K562 (cell line): ENCODE measurements at regions not wholly inside any gene's neighbourhood (a gene's known extent, or its start where the extent isn't known, plus 50 kb on each side); places are given as distances from the start of the nearest gene placed in this dataset.

Experiments
- ATAC-seq: fragments of 200-7000 bp; cut with Tn5 transposase; 3 replicates; pipeline ENCODE4 v1.9.1; 2020; ENCODE audit warnings: moderate library complexity
- BruUV-seq: library from RNA; stranded (reverse); fragments of 400-500 nt; replicated peaks from 2 replicates; lab custom pipeline; 2021; lab: Mats Ljungman, UMichigan
- CTCF ChIA-PET: fragments of 300-600 bp; formaldehyde crosslinking; extraction: SDS; loops from one replicate; lab custom pipeline; 2021; ENCODE audit warnings: low intra/inter-chr PET ratio; lab: Yijun Ruan, JAX
- POLR2A ChIA-PET: fragments of 300-600, 350-650 bp; sonication (Branson Sonifier 250); formaldehyde crosslinking; extraction: SDS; loops from one replicate; lab custom pipeline; 2021; ENCODE audit warnings: antibody characterized with exemption, inconsistent platforms; lab: Yijun Ruan, JAX
- DNase-seq, 4 experiments: peaks; one replicate each; pipeline versions ENCODE4 v3.0.0 to v3.0.0-alpha.2; 2011 to 2018; ENCODE audit warnings: low spot score in 3 of 4, mixed read lengths in 3 of 4; ENCODE audit errors: extremely low read depth in 1 of 4
- FAIRE-seq: peaks from 2 replicates; lab custom pipeline; 2011; peaks lifted over from hg19 to GRCh38; lab: Jason Lieb, UNC
- H2AFZ ChIP-seq: 2 replicates; pipeline ENCODE4 v1.6.0; 2011; ENCODE audit warnings: low read depth, low read length, control low read depth, inconsistent platforms
- H3K27ac ChIP-seq: fragments of 200-600 bp; 3 replicates; pipeline ENCODE4 v1.8.0; 2011; ENCODE audit warnings: low read depth, mild to moderate bottlenecking, control low read depth, inconsistent platforms, low read length, moderate library complexity, mixed read lengths; ENCODE audit errors: extremely low read depth
- H3K27me3 ChIP-seq, 2 experiments: fragments of 300-600 bp in 1 of 2; 2 replicates in 1 of 2; 3 replicates in 1 of 2; pipeline versions ENCODE4 v1.6.0 to v1.8.0; 2011; ENCODE audit warnings: inconsistent platforms in 2 of 2, low read length in 2 of 2, mild to moderate bottlenecking in 1 of 2, mixed read lengths in 1 of 2, moderate library complexity in 1 of 2; ENCODE audit not compliant: control insufficient read depth in 2 of 2, insufficient read depth in 2 of 2
- H3K36me3 ChIP-seq: fragments of 300-600 bp; 3 replicates; pipeline ENCODE4 v1.8.0; 2011; ENCODE audit warnings: mild to moderate bottlenecking, low read length, inconsistent platforms; ENCODE audit not compliant: control insufficient read depth, insufficient read depth
- H3K4me1 ChIP-seq, 2 experiments: fragments of 200-600 bp in 1 of 2; replicated peaks in 1 of 2; 2 replicates in 1 of 2; 3 replicates in 1 of 2; pipeline versions ENCODE4 v1.5.1 to v1.8.0; 2011; ENCODE audit warnings: inconsistent platforms in 2 of 2, low read length in 2 of 2, mild to moderate bottlenecking in 1 of 2, mixed read lengths in 1 of 2, moderate library complexity in 1 of 2; ENCODE audit not compliant: control insufficient read depth in 2 of 2, insufficient read depth in 2 of 2
- H3K4me2 ChIP-seq: 2 replicates; pipeline ENCODE4 v1.6.1; 2011; ENCODE audit warnings: low read length, control low read depth, inconsistent platforms, mixed read lengths; ENCODE audit not compliant: insufficient read depth
- H3K4me3 ChIP-seq: fragments of 200-600 bp; sonication (generic), shearing (Covaris generic); 2 replicates; pipeline ENCODE4 v1.5.1; 2016; ENCODE audit warnings: control low read depth, inconsistent platforms
- H3K79me2 ChIP-seq: fragments of 200-600 bp; 3 replicates; pipeline ENCODE4 v1.8.0; 2011; ENCODE audit warnings: low read length, inconsistent platforms; ENCODE audit not compliant: control insufficient read depth, insufficient read depth
- H3K9ac ChIP-seq, 2 experiments: 2 replicates each; pipeline versions ENCODE4 v1.6.0 to v1.6.1; 2011; ENCODE audit warnings: low read depth in 2 of 2, low read length in 2 of 2, control low read depth in 1 of 2, inconsistent platforms in 1 of 2, mild to moderate bottlenecking in 1 of 2, mixed read lengths in 1 of 2; ENCODE audit not compliant: insufficient read depth in 1 of 2
- H3K9me1 ChIP-seq: one replicate; pipeline ENCODE4 v1.6.0; 2011; ENCODE audit warnings: inconsistent platforms, mild to moderate bottlenecking, low read length, moderate library complexity; ENCODE audit not compliant: control insufficient read depth, insufficient read depth
- H3K9me3 ChIP-seq: replicated peaks from 2 replicates; pipeline ENCODE4 v1.5.1; 2011; ENCODE audit warnings: low read depth, low read length, inconsistent platforms; ENCODE audit not compliant: control insufficient read depth, insufficient read depth
- H4K20me1 ChIP-seq: replicated peaks from 2 replicates; pipeline ENCODE4 v1.6.1; 2011; ENCODE audit warnings: low read length, inconsistent platforms, mixed read lengths; ENCODE audit not compliant: control insufficient read depth, insufficient read depth
- ADNP ChIP-seq: fragments of 200-800 bp; sonication (Bioruptor generic); IDR thresholded peaks from 2 replicates; pipeline ENCODE4 v1.6.1; 2016; ENCODE audit warnings: missing genetic modification characterization, missing compliant biosample characterization
- BACH1 ChIP-seq: fragments of 200-800 bp; sonication (Bioruptor generic); IDR thresholded peaks from 2 replicates; pipeline ENCODE4 v1.6.1; 2016; ENCODE audit warnings: missing genetic modification characterization, missing compliant biosample characterization
- BCOR ChIP-seq: fragments of 450-650 bp; IDR thresholded peaks from 2 replicates; pipeline ENCODE4 v1.6.1; 2016
- CBX5 ChIP-seq: IDR thresholded peaks from 2 replicates; pipeline ENCODE4 v1.6.1; 2014; ENCODE audit warnings: low read depth, borderline replicate concordance
- FOXK2 ChIP-seq, 2 experiments: fragments of 450-650 bp; IDR thresholded peaks in 1 of 2; conservative IDR thresholded peaks in 1 of 2; 2 replicates each; pipeline ENCODE4 v1.6.1; 2016; ENCODE audit warnings: low read depth in 2 of 2, mild to moderate bottlenecking in 1 of 2
- GTF2E2 ChIP-seq: fragments of 200-800 bp; sonication (Bioruptor generic); IDR thresholded peaks from 2 replicates; pipeline ENCODE4 v1.6.1; 2016; ENCODE audit warnings: missing genetic modification characterization, missing compliant biosample characterization
- HDAC3 ChIP-seq: fragments of 450-650 bp; IDR thresholded peaks from 2 replicates; pipeline ENCODE4 v1.6.1; 2018; ENCODE audit warnings: borderline replicate concordance, mild to moderate bottlenecking, moderate library complexity; ENCODE audit not compliant: partially characterized antibody
- HINFP ChIP-seq: fragments of 450-650 bp; conservative IDR thresholded peaks from 2 replicates; pipeline ENCODE4 v1.6.1; 2016; ENCODE audit warnings: missing genetic modification characterization, low read depth, mild to moderate bottlenecking, control low read depth, missing compliant biosample characterization
- HNRNPH1 ChIP-seq: fragments of 200-400 bp; formaldehyde crosslinking; optimal IDR thresholded peaks from 2 replicates; pipeline ENCODE3; 2017; ENCODE audit warnings: low read depth, mild to moderate bottlenecking, low read length, moderate library complexity
- NCOA6 ChIP-seq: fragments of 450-650 bp; IDR thresholded peaks from 2 replicates; pipeline ENCODE4 v1.6.1; 2017; ENCODE audit warnings: mild to moderate bottlenecking
- NR2F6 ChIP-seq: fragments of 450-650 bp; formaldehyde crosslinking; IDR thresholded peaks from 2 replicates; pipeline ENCODE4 v1.4.0; 2020; ENCODE audit warnings: mild to moderate bottlenecking
- RNF219 ChIP-seq: fragments of 250-450 bp; sonication (Bioruptor Pico); IDR thresholded peaks from 2 replicates; pipeline ENCODE4 v1.5.0; 2022; ENCODE audit warnings: mild to moderate bottlenecking
- SAFB2 ChIP-seq: fragments of 200-400 bp; formaldehyde crosslinking; IDR thresholded peaks from 2 replicates; pipeline ENCODE4 v1.6.1; 2018; ENCODE audit warnings: borderline replicate concordance, low read length, low read depth, moderate library complexity; ENCODE audit not compliant: severe bottlenecking
- SIN3B ChIP-seq: fragments of 450-650 bp; IDR thresholded peaks from 2 replicates; pipeline ENCODE4 v1.6.1; 2017; ENCODE audit warnings: low read depth, mild to moderate bottlenecking, moderate library complexity
- TAF1 ChIP-seq: IDR thresholded peaks from 2 replicates; pipeline ENCODE4 v1.6.1; 2011; ENCODE audit warnings: mild to moderate bottlenecking, low read length, moderate library complexity; ENCODE audit not compliant: insufficient read depth, control insufficient read depth, severe bottlenecking; ENCODE audit errors: extremely low read depth
- WHSC1 ChIP-seq: IDR thresholded peaks from one replicate; pipeline ENCODE4 v1.6.1; 2012; ENCODE audit warnings: low read length, control low read depth, inconsistent platforms
- ZBED1 ChIP-seq: IDR thresholded peaks from 2 replicates; pipeline ENCODE4 v1.6.1; 2014
- ZNF274 ChIP-seq: IDR thresholded peaks from 2 replicates; pipeline ENCODE4 v1.6.1; 2011; ENCODE audit warnings: low read depth, mild to moderate bottlenecking, low read length, moderate library complexity, borderline replicate concordance
- WGBS: fragments of 100-300 bp; shearing (Covaris generic); methylation state at CpG from one replicate; pipeline ENCODE4 v1.1.6; 2016; ENCODE audit warnings: low coverage, mixed read lengths; ENCODE audit not compliant: insufficient coverage; ENCODE audit errors: missing lambda C conversion rate; 5-methylcytosine and 5-hydroxymethylcytosine counted together
- in situ Hi-C: fragments of 300-500 bp; cut with MboI; formaldehyde crosslinking; loops from 4 replicates; pipeline ENCODE4 v1.15.0; 2018; ENCODE audit warnings: inconsistent platforms, mixed read lengths
- intact Hi-C: fragments of 100-400 bp; cut with micrococcal nuclease; formaldehyde crosslinking; loops from 2 replicates; pipeline ENCODE4 v1.14.2; 2022

GRCh38 chr10:36253731-36254130 is 611.6 kb upstream of the FZD8 start:
- ChIA-PET POLR2A (no interaction called here), CTCF (no interaction called here)
- Histone ChIP-seq H3K9me3 (no peaks in the 10 kb centered on the region), H2AFZ (no peak overlapping the region), H3K36me3 (no peaks in the 10 kb centered on the region), H3K4me3 (no peak overlapping the region), H3K27me3 (no peaks in the 10 kb centered on the region), H3K9me1 (no peaks in the 10 kb centered on the region), H3K4me1 (no peaks in the 10 kb centered on the region), H3K79me2 (no peaks in the 10 kb centered on the region), H4K20me1 (no peaks in the 10 kb centered on the region), H3K9ac (no peak overlapping the region), H3K4me2 (no peak overlapping the region), H3K27ac (no peak overlapping the region)
- FAIRE-seq (no peak), ATAC-seq (no peak), DNase-seq (no peak)
- in situ Hi-C loops, result no loop called here
- TF ChIP-seq HDAC3, result no peak
- no peak for TF ChIP-seq SIN3B
- TF ChIP-seq HNRNPH1, result no peak
- TF ChIP-seq SAFB2, result no peak
- no peak for TF ChIP-seq CBX5
- no peak for TF ChIP-seq WHSC1
- TF ChIP-seq BACH1 (tag), result no peak
- no peak for TF ChIP-seq BCOR
- TF ChIP-seq TAF1, result no peak
- TF ChIP-seq ADNP, result no peak
- no peak for TF ChIP-seq RNF219 (CRISPR knock-in tag)
- TF ChIP-seq NCOA6, result no peak
- TF ChIP-seq GTF2E2 (tag), result no peak
- no peak for TF ChIP-seq ZBED1
- no peak for TF ChIP-seq FOXK2 (conservative IDR thresholded peaks at IDR 0.05 in 1 of 2, IDR thresholded peaks at IDR 0.05 in 1 of 2; ENCODE audit: low read depth in 2 of 2)
- TF ChIP-seq NR2F6 (CRISPR knock-in tag), result no peak
- no peak for TF ChIP-seq HINFP (tag)
- no peak for TF ChIP-seq ZNF274
- BruUV-seq, result no TSS peak
- 0% methylated on average over 3 of the region's 3 CpGs for WGBS
- intact Hi-C loops, result no loop called here
